Caco-2 (cell line): ENCODE measurements at regions not wholly inside any gene's neighbourhood (a gene's known extent, or its start where the extent isn't known, plus 50 kb on each side); places are given as distances from the start of the nearest gene placed in this dataset.

ENCODE experiments used
- BruUV-seq: library from RNA; stranded (reverse); fragments of 400-500 nt; replicated peaks from 2 replicates; lab custom pipeline; 2021; lab: Mats Ljungman, UMichigan
- CTCF ChIA-PET: fragments of 300-600 bp; sonication (Branson Sonifier 250); formaldehyde crosslinking; loops from one replicate; lab custom pipeline; 2022; ENCODE audit warnings: antibody characterized with exemption; lab: Charles Lee
- POLR2A ChIA-PET: fragments of 300-600 bp; sonication (Branson Sonifier 250); formaldehyde crosslinking; loops from one replicate; lab custom pipeline; 2022; ENCODE audit warnings: antibody characterized with exemption; lab: Charles Lee
- DNase-seq, 2 experiments: peaks; one replicate each; pipeline versions ENCODE4 v3.0.0 to v3.0.0-alpha.2; 2020 to 2022
- H3K27me3 ChIP-seq: replicated peaks from 2 replicates; pipeline ENCODE4 v1.6.0; 2011; ENCODE audit warnings: low read length; ENCODE audit not compliant: control insufficient read depth, insufficient read depth
- H3K36me3 ChIP-seq: 2 replicates; pipeline ENCODE4 v1.5.1; 2011; ENCODE audit warnings: low read length; ENCODE audit not compliant: control insufficient read depth, insufficient read depth
- H3K4me1 ChIP-seq: fragments of 250-450 bp; sonication (Bioruptor Pico); 2 replicates; pipeline ENCODE4 v1.5.1; 2020; ENCODE audit warnings: mild to moderate bottlenecking
- H3K4me3 ChIP-seq: 2 replicates; pipeline ENCODE4 v1.5.1; 2011; ENCODE audit warnings: low read depth, mild to moderate bottlenecking, control low read depth, low read length
- H3K9me3 ChIP-seq: fragments of 250-450 bp; sonication (Bioruptor Pico); 2 replicates; pipeline ENCODE4 v1.5.1; 2020; ENCODE audit warnings: mild to moderate bottlenecking, moderate library complexity
- H3K27ac Mint-ChIP-seq: one replicate; pipeline ENCODE4 v1.8.0; 2022; ENCODE audit warnings: mixed read lengths; ENCODE audit not compliant: unreplicated experiment
- H3K27me3 Mint-ChIP-seq: one replicate; pipeline ENCODE4 v1.8.0; 2022; ENCODE audit warnings: mixed read lengths; ENCODE audit not compliant: insufficient read depth, unreplicated experiment
- H3K36me3 Mint-ChIP-seq: one replicate; pipeline ENCODE4 v1.8.0; 2022; ENCODE audit warnings: mild to moderate bottlenecking, mixed read lengths; ENCODE audit not compliant: insufficient read depth, unreplicated experiment
- H3K4me1 Mint-ChIP-seq: one replicate; pipeline ENCODE4 v1.8.0; 2022; ENCODE audit warnings: low read depth, mixed read lengths; ENCODE audit not compliant: unreplicated experiment
- H3K4me3 Mint-ChIP-seq: one replicate; pipeline ENCODE4 v1.8.0; 2022; ENCODE audit warnings: mild to moderate bottlenecking, moderate library complexity, mixed read lengths; ENCODE audit not compliant: unreplicated experiment
- H3K9me3 Mint-ChIP-seq: one replicate; pipeline ENCODE4 v1.8.0; 2022; ENCODE audit warnings: mixed read lengths; ENCODE audit not compliant: unreplicated experiment
- CTCF ChIP-seq, 2 experiments: fragments of 200-600 bp in 1 of 2; IDR thresholded peaks; 1 replicate in 1 of 2; 2 replicates in 1 of 2; pipeline versions ENCODE4 v1.5.1 to v1.8.0; 2011 to 2022; ENCODE audit warnings: antibody characterized with exemption in 1 of 2, control low read depth in 1 of 2, inconsistent platforms in 1 of 2, low read depth in 1 of 2, low read length in 1 of 2, mild to moderate bottlenecking in 1 of 2, moderate library complexity in 1 of 2; ENCODE audit not compliant: insufficient read depth in 1 of 2, severe bottlenecking in 1 of 2, unreplicated experiment in 1 of 2
- intact Hi-C: fragments of 100-400 bp; cut with micrococcal nuclease; formaldehyde crosslinking; loops from one replicate; pipeline ENCODE4 v1.10.0; 2022; ENCODE audit not compliant: unreplicated experiment

- H3K4me3 Mint-ChIP-seq = no peak overlapping the region
- Histone ChIP-seq H3K4me3 (no peak overlapping the region), H3K27me3 (no peaks in the 10 kb centered on the region), H3K36me3 (no peaks in the 10 kb centered on the region), H3K9me3 (no peaks in the 10 kb centered on the region), H3K4me1 (peaks cover 42% of the 10 kb centered on the region)
- intact Hi-C loops = no loop called here
- BruUV-seq = no TSS peak
- CTCF ChIA-PET = no interaction called here
- H3K4me1 Mint-ChIP-seq = peaks cover 53% of the 10 kb centered on the region
- POLR2A ChIA-PET = interaction anchor here (0.7 kb wide), 1 partner anchor 119 kb away, joined by 3 read pairs; no protein-coding TSS in a partner anchor
- no peaks in the 10 kb centered on the region for H3K27me3 Mint-ChIP-seq
- no peak for DNase-seq
- no peaks in the 10 kb centered on the region for H3K9me3 Mint-ChIP-seq
- peak overlapping the region; percentile 43 for H3K27ac Mint-ChIP-seq
- H3K36me3 Mint-ChIP-seq = no peaks in the 10 kb centered on the region
- peak in 1 of 2 experiments; percentile 7 for TF ChIP-seq CTCF (IDR thresholded peaks at IDR 0.05; ENCODE audit: insufficient read depth in 1 of 2, low read depth in 1 of 2, low read length in 1 of 2, severe bottlenecking in 1 of 2, unreplicated experiment in 1 of 2)
Observed at GRCh38 chr1:234730770-234731568, 121.0 kb upstream of the IRF2BP2 start.

- peaks cover under 1% of the 10 kb centered on the region for H3K36me3 Mint-ChIP-seq
- H3K4me1 Mint-ChIP-seq = peaks cover 55% of the 10 kb centered on the region
- H3K4me3 Mint-ChIP-seq = no peak overlapping the region
- intact Hi-C loops = no loop called here
- no peak overlapping the region for H3K4me3 ChIP-seq
- no peak overlapping the region for H3K27ac Mint-ChIP-seq
- no peaks in the 10 kb centered on the region for H3K27me3 Mint-ChIP-seq
- H3K27me3 ChIP-seq = no peaks in the 10 kb centered on the region
- H3K36me3 ChIP-seq = no peaks in the 10 kb centered on the region
- peaks cover 47% of the 10 kb centered on the region for H3K4me1 ChIP-seq
- CTCF ChIA-PET = no interaction called here
- no peaks in the 10 kb centered on the region for H3K9me3 Mint-ChIP-seq
- no peaks in the 10 kb centered on the region for H3K9me3 ChIP-seq
- BruUV-seq = no TSS peak
- no peak for TF ChIP-seq CTCF (IDR thresholded peaks at IDR 0.05; ENCODE audit: insufficient read depth in 1 of 2, low read depth in 1 of 2, low read length in 1 of 2, severe bottlenecking in 1 of 2, unreplicated experiment in 1 of 2)
- POLR2A ChIA-PET = interaction anchor here (0.7 kb wide), 1 partner anchor 118 kb away, joined by 3 read pairs; no protein-coding TSS in a partner anchor
- no peak for DNase-seq
Observed at GRCh38 chr1:234730475-234730769, 120.4 kb upstream of the IRF2BP2 start.

GRCh38 chr1:234729561-234730474 lies 119.8 kb upstream of the IRF2BP2 start:
- H3K9me3 ChIP-seq = no peaks in the 10 kb centered on the region
- no peaks in the 10 kb centered on the region for H3K27me3 ChIP-seq
- H3K4me3 Mint-ChIP-seq = no peak overlapping the region
- BruUV-seq = no TSS peak
- peaks cover 52% of the 10 kb centered on the region for H3K4me1 Mint-ChIP-seq
- no peak for TF ChIP-seq CTCF (IDR thresholded peaks at IDR 0.05; ENCODE audit: insufficient read depth in 1 of 2, low read depth in 1 of 2, low read length in 1 of 2, severe bottlenecking in 1 of 2, unreplicated experiment in 1 of 2)
- H3K4me3 ChIP-seq = no peak overlapping the region
- no peaks in the 10 kb centered on the region for H3K36me3 ChIP-seq
- POLR2A ChIA-PET = no interaction called here
- no peak overlapping the region for H3K27ac Mint-ChIP-seq
- CTCF ChIA-PET = no interaction called here
- peaks cover 51% of the 10 kb centered on the region for H3K4me1 ChIP-seq
- DNase-seq = no peak
- no peaks in the 10 kb centered on the region for H3K9me3 Mint-ChIP-seq
- H3K36me3 Mint-ChIP-seq = peaks cover 6% of the 10 kb centered on the region
- no peaks in the 10 kb centered on the region for H3K27me3 Mint-ChIP-seq
- intact Hi-C loops = no loop called here
